ENCODE measurements at regions not wholly inside any gene's neighbourhood (a gene's known extent, or its start where the extent isn't known, plus 50 kb on each side); places are given as distances from the start of the nearest gene placed in this dataset.
A peak's percentile ranks its signal among the peaks of the same experiment; 100 is the strongest.

DNA sequence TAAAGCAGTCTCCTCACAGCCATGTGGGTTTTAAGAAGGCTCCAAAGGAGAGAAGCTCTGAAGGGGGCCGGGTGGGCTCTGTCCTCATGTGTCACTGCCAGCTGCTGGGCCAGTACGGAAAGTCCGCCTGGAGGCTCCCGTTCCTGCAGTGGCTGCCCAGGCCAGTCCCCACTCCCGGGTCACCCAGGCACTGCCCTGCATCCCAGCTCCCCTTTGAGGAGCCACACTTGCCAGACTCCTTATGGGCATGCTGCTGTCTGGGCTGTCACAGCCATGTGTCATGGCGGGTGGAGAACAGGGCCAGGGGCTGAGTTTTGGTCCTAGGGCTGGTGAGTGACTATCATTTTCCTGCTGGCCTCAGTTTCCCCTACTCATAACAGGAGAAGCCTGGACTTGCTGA lies 79.4 kb upstream of the ACTRT2 start:
- no peak for DNase-seq (ENCODE audit: extremely low read depth in 1 of 11, low read depth in 9 of 11, low spot score in 4 of 11)

DNA sequence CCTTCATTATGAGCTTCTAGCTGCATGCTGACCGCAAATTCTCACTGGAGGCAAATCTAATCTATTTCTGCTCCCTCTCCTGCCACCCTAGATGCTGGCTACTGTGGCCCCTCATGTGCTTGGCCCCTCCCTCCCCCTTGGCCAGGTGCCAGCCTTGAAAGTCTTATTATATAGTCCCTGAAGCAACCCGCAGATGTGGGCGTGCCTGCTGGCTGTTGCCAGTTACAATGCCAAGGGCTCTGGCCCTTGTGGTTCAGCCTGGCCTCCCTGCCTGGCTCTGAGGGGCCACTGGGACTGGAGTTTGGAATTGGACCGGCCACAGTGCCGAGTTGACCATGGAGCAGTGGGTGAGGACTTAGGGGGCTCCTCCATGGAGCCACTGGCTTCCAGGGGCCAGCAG lies 78.9 kb upstream of the ACTRT2 start:
- DNase-seq (ENCODE audit: extremely low read depth in 1 of 11, low read depth in 9 of 11, low spot score in 4 of 11), result no peak

DNA sequence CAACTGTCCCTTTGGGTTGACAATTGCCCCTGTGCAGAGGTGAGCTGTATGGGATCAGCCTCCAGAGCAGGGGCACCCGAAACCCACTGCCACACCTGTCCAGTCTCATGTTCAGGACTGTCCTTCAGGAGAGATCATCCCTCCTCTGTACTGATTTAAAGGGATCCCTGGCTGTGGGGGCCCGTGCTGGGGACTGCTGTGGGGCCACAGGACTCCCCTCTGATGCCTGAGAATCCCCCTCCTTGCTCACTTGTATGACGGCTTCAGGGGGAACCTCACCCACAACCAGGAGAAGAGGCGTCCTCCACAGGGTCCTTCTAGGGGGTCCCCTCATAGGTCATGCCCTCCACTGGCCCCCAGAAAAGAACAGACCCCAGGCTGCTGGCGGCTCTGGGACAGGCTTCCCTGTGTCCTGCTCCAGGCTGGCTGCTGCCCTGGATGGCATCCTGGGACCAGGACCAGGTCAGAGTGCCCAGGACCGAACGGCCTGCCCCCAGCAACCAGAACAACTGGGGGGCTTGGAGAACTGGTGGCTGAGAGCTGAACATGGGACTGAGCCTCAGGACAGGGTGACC lies 77.5 kb upstream of the ACTRT2 start:
- no peak for DNase-seq (ENCODE audit: extremely low read depth in 1 of 11, low read depth in 9 of 11, low spot score in 4 of 11)

DNA sequence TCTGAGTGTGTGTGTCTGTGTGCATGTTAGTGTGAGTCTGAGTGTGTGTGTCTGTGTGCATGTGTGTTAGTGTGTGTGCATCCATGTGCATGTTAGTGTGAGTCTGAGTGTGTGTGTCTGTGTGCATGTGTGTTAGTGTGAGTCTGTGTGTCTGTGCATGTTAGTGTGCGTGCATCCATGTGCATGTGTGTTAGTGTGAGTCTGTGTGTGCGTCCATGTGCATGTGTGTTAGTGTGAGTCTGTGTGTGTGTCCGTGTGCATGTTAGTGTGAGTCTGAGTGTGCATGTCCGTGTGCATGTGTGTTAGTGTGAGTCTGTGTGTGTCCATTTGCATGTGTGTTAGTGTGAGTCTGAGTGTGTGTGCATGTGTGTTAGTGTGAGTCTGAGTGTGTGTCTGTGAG lies 76.6 kb upstream of the ACTRT2 start:
- no peak for DNase-seq (ENCODE audit: extremely low read depth in 1 of 11, low read depth in 9 of 11, low spot score in 4 of 11)

DNA sequence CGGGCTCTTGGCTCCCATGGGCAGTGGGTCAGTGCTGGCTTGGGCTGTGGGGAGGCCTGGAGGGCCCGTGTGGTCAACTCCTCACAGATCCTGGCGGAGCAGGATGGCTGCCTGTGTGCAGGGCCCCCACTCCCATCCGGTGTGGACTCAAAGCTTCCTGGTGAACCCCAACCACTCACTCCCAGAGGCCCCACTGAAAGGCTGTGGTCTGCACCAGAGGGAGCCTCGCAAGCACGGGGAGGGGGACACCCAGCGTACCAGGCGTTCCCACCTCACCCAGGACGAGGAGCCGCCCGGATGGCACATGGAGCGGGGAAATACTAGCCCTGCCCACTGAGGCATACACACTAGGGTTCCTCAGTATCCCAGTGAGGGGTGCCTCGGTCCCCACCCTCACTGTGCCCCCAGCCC lies 75.4 kb upstream of the ACTRT2 start:
- no peak for DNase-seq (ENCODE audit: extremely low read depth in 1 of 11, low read depth in 9 of 11, low spot score in 4 of 11)

DNA sequence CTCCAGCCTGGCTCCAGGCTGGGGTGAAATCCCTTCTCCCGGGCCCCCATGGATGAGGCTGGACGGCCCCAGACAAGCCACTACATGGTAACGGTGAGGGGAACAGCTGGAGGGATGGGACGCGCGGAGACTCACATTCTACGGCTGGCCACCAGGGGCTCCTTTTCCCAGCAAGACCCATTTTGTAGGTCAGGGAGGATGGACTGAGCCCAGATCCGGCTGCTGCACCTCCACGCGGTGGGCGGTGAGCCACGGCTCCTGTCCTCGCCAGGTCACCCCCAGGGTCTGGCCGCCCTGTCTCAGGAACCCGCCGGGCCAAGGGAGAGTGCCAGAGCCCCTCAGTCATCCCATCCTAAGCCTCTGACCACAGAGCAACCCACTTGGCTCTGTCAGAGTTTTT lies 75.0 kb upstream of the ACTRT2 start:
- no peak for DNase-seq (ENCODE audit: extremely low read depth in 1 of 11, low read depth in 9 of 11, low spot score in 4 of 11)

DNA sequence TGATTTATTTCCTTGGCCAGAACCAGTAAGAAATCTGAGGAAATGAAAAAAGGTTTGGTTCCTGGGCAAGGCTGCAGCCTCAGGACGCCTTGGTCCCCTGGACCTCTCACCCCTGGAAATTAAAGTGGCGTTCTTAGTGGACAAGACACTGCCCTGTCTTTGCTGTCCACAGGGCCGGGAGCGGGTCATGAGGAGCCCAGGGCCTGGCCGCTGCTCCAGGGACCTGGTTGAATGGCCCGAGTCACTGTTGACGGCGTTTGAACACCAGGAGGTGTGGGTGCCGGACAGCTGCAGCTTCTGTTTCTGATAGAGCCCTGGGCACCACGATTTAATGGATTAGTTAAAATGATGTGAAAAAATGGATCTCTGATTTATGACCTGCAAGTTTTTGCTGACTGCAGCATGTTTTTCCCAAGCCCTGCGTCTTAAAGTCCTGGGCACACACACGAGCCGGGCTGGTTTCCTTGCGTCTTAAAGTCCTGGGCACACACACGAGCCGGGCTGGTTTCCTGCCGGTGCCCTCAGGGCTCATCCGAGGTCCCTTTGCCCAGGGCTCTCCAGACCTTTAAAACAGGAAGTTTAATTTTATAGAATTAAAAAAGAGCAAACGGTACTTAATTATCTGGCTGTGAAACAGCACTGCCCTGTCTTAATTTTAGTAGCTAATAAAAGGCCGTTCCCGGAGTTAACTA lies 74.1 kb upstream of the ACTRT2 start:
- DNase-seq (ENCODE audit: extremely low read depth in 1 of 11, low read depth in 9 of 11, low spot score in 4 of 11), result no peak

DNA sequence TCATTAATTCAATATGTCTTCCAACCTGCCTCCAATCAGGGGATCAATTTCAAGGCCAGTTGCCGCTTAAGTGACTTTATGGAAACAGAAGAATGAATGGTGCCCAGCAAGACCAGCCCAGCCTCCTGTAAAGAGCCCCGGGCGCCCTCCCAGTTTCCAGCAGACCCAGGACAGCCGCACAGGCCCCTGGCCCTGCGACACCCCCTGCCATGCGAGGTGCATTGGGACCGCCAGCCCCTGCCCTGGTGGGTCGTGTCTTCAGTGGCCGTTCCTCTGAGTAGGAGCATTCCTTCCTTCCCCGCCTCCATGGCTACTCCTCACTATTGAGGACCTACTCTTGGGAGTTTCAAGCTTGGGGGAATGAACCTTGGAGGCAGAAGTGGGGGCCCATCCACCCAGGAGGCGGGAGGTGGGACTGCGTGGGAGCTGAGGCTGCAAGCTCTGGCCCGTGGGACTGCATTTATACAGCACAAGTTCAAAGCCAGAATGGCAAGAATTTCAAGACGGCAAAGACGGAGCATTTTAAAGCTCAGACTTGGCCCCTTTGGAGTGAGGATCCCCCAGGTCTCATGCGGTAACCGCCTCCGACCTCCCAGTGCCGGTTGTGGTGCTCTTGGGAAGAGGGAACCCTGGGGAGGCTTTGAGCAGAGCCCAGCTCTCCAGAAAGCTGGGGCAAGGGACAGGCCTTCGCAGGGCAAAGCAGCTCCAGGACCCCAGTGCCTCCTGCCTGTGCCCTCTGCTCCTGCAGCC lies 73.1 kb upstream of the ACTRT2 start:
- DNase-seq (ENCODE audit: extremely low read depth in 1 of 11, low read depth in 9 of 11, low spot score in 4 of 11), result no peak

DNA sequence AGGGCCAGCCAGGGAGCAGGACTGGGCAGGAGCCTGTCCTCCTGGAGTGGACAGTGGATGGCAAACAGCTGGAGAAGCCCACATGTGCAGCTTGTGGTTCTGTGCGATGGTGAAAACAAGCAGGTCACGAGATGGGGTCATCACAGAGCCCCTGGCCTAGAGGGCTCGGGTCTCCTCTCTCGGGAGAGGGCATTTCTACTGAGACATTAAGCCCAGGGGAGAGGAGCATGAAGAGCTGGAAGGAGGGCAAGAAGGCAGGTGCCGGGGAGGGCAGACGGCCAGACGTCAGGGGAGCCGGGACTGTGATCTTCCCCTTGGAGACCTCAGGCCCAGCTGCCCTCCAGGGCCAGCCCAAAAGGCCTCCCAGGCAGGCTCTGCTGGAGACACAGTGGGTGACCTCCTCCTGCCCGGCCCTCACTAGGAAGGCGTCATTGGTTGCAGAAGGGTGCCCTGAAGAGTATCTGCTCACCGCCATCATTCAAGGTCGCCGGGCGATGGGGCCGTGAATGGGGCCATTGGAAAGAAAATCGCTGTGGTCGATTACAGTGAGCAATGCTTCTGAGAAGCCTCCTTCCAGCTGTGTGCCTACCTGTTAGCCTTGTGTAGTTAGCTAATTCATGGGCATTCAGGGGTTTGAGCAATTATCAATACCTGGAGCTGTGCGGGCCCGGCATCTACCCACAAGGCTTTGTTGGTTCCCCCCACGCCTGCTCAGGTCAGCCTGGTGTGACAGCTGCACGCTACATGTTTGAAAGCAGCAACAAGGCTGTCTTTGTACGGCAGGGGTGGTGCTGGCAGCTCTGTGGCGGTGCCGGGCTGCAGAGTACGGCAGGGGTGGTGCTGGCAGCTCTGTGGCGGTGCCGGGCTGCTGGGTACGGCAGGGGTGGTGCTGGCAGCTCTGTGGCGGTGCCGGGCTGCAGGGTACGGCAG lies 72.3 kb upstream of the ACTRT2 start:
- DNase-seq (ENCODE audit: extremely low read depth in 1 of 11, low read depth in 9 of 11, low spot score in 4 of 11), result no peak

DNA sequence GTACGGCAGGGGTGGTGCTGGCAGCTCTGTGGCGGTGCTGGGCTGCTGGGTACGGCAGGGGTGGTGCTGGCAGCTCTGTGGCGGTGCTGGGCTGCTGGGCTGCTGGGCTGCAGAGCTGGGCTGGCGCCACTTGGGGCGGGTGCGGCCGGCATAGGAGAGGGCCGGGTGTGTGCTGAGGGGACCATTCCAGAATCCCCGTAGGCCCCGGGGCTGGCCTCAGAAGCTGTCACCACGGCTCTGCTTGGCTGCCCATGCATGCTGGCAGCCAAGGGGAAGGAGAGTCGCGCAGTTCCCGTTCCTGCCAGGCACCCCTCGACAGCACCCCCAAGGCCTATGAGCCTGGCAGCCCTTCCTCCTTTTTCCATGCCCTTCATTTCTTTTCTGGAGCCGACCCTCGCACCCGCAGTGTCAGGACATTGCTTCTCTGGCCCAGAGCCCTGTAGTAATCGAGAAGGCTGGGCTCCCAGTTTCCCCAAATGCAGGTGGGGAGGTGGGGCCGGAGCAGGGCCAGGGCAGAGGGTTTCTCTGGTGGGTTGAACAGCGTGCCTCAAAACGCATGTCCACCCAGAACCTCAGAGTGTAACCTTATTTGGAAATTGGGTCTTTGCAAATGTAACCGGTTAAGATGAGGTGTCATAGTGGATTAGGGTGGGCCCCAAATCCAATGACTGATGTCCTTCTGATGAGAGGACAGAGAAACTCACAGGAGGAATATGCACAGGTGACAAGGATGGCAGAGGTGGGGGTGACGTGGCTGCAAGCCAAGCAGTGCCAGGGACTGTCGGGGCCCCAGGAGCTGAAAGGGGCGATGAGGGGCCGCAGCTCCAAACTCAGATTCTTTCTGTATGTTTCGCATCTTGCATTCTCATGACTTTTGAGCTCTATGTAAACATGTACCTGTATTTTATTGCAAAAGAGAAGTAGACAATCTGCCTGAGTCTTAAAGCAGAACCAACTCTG lies 71.0 kb upstream of the ACTRT2 start:
- DNase-seq (ENCODE audit: extremely low read depth in 1 of 11, low read depth in 9 of 11, low spot score in 4 of 11), result peak in 1 of 11 donors; percentile 14

DNA sequence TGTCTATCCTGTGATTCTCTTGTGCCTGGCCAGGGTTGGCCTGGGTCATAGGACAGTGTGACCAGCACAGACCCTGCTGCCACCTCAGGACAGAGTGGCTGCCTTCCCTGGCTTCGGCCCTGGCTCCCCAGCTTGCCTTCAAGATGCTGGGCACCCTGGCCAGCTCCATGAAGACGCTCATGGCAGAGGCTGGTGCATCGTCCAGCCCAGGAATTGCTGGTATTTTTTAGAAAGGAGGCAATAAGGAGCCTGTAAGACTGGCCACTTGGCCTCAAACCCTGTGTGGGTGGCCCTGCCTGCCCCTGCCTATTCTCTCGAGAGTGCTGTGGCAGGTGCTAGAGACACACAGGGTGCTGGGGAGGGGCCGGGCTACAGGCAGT lies 70.4 kb upstream of the ACTRT2 start:
- DNase-seq (ENCODE audit: extremely low read depth in 1 of 11, low read depth in 9 of 11, low spot score in 4 of 11), result no peak

DNA sequence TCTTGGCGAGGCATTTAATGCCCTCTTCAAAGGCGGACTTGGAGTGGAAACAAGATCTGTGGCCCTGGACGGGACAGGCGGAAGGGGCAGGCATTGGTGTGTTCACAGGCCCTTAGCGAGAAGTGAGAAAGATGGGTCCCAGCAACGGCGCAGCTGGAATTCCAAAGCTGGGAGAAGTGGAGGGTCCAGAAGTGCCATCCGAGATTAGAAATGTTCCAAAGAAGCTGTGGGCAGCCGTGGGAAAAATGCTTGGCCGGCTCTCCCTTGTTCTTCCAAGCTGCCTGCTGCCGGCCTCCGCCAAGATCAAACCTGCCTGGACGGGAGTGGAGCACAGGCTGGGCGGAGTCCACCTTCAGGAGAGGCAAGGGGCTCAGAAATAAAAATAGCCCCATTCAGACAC lies 69.4 kb upstream of the ACTRT2 start:
- no peak for DNase-seq (ENCODE audit: extremely low read depth in 1 of 11, low read depth in 9 of 11, low spot score in 4 of 11)

DNA sequence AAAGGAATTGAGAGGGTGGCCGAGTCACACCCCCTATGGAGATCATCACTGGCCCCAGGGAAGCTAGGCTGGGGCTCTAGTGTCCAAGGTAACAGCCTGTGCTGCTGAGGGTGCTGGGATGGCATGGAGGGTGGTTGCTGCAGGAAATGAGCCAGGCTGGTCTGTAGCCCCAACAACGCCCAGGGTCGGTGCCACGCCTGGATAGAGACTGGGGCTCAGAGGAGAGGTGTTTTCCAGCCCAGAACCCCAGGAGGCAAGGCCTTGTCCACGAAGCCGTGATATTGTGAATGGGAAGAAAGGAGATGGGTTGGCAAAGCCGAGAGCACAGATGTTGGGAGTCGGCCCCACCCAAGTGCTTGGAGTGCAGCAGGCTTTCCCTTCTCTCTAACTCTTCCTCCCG lies 68.9 kb upstream of the ACTRT2 start:
- DNase-seq (ENCODE audit: extremely low read depth in 1 of 11, low read depth in 9 of 11, low spot score in 4 of 11), result no peak

DNA sequence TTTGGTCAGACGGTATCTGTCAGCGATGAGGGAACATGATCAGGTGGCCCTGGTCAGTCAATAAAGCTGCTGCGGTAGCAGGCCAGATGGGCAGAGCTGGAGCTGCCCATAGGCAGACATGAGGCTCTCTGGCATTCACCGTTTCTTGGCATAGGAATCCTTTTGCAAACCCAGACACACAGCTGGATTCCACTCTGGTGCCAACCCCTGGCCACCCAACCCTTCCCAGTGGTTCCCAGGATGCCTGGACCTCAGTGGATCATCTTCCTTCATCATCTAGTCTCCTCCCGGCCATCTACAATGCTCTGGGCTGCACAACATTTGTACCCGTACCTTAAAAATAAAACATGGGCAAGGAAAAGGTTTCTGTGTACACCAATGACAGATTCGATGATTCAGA lies 68.3 kb upstream of the ACTRT2 start:
- DNase-seq (ENCODE audit: extremely low read depth in 1 of 11, low read depth in 9 of 11, low spot score in 4 of 11), result no peak

DNA sequence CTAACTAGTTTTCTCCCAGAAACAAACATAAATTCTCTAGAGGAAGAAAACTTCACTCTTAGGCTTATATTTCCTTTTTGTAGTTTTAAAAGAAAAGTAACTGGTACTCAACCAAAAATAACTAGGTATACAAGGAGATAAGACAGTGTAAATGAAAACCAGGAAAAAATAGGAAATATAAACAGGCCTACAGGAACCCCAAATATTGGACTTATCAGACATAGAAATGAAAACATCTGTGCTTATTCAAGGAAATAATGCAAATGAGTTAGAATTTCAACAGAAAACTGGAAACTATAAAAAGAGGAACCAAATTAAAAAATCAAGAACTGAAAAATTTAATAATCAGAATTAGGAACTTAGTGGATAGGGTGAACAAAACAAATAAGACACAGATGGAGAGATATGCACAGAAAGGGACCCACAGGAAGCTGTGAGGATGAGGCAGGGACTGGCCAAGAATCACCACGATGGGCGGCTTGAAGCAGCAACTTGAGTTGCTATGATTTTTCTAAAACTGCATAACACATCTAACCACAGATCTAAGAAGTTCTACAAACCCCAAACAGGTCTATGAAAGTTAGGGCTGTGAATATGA lies 67.5 kb upstream of the ACTRT2 start:
- DNase-seq (ENCODE audit: extremely low read depth in 1 of 11, low read depth in 9 of 11, low spot score in 4 of 11), result no peak

DNA sequence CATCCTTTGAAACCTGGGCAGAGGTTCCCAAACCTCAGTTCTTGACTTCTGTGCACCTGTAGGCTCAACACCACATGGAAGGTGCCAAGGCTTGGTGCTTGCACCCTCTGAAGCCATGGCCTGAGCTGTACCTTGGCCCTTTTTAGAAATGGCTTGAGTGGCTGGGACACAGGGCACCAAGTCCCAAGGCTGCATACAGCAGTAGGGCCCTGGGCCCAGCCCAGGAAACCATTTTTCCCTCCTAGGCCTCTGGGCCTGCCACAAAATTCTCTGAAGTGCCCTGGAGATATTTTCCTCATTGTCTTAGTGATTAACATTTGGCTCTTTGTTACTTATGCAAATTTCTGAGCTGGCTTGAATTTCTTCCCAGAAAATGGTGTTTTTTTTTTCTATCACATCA lies 65.6 kb upstream of the ACTRT2 start:
- no peak for DNase-seq (ENCODE audit: extremely low read depth in 1 of 11, low read depth in 9 of 11, low spot score in 4 of 11)

DNA sequence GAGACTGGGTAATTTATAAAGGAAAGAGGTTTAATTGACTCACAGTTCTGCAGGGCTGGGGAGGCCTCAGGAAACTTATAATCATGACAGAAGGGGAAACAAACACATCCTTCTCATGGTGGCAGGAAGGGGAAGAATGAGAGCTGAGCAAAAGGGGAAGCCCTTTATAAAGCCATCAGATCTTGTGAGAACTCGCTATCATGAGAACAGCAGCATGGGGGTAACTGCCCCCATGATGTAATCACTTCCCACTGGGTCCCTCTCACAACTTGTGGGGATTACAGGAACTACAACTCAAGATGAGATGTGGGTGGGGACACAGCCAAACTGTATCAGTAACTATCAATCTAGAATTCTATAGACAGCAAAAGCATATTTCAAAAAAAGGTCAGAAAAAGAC lies 64.7 kb upstream of the ACTRT2 start:
- no peak for DNase-seq (ENCODE audit: extremely low read depth in 1 of 11, low read depth in 9 of 11, low spot score in 4 of 11)

DNA sequence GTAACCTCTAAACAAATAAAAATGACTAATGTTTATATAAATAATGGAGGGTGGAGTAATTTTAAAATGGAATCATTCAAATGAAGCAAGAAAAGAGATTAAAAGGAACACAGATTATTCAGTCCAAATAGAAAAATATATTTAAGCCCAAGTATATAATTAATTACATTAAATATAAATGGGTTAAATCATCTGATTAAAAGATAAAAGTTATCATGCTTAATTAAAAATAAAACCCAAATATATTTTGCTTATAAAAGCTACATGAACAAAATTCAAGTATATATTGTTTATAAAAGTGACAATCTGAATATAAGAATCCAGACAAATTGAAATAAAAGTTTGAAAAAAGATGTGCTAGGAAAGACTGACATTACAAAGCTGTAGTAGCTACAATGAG lies 63.9 kb upstream of the ACTRT2 start:
- DNase-seq (ENCODE audit: extremely low read depth in 1 of 11, low read depth in 9 of 11, low spot score in 4 of 11), result no peak

Data from renal cortex interstitium (tissue), 11 donors.